ENCODE measurements at regions not wholly inside any gene's neighbourhood (a gene's known extent, or its start where the extent isn't known, plus 50 kb on each side); places are given as distances from the start of the nearest gene placed in this dataset.

DNA sequence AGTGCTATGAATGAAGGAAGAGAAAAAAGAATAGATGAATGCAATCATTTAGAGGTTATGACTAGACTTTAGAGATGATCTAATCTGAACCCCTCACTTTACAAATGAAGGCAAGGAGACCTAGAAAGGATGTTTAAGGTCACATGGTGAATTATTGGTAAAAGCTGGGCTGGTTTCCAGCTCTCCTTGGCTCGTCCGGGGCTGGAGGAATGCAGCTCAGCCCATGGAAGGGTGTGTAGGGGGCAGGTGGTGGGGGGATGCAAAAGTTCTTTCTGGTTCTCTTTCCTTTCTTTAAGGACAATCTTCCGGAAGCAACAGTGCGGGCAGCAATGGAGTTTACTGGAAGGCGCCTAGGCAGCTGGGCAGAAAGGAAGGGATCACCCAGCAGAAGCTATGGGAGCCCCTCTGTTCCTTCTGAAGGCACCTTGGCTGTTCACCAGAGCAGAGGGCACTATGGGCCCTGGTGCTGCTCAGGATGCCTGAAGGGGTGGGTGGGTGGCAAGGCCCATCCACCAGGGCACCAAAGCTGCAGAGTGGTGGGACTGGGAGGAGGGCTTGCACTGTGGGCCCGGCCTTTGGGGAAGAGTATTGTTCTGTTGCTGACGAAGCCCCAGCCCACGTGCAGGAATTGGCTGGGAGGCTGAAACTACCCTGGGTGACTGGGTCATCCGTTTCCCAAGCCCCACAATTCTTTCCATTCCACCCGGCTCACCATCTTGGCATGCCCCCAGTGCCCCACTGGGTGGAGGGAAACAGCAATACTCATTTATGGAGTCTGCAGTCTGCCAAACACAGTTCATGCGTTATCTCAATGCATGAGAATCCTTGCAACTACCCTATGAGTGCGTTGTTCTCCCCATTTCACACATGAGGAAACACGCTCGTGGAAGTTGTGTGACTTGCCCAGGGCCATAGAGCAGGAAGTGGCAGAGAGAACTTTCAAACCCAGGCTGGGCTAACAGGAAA, 78.2 kb downstream of the IRF2BPL start:
- DNase-seq (ENCODE audit: extremely low read depth in 1 of 2, low read depth in 1 of 2): no peak

- no peak for DNase-seq (ENCODE audit: extremely low read depth in 1 of 2, low read depth in 1 of 2)
Measured at GRCh38 chr14:76948976-76949375, 79.5 kb downstream of the IRF2BPL start.

- DNase-seq (ENCODE audit: extremely low read depth in 1 of 2, low read depth in 1 of 2): no peak
Measured at GRCh38 chr14:76948213-76948947, 80.1 kb downstream of the IRF2BPL start.

DNA sequence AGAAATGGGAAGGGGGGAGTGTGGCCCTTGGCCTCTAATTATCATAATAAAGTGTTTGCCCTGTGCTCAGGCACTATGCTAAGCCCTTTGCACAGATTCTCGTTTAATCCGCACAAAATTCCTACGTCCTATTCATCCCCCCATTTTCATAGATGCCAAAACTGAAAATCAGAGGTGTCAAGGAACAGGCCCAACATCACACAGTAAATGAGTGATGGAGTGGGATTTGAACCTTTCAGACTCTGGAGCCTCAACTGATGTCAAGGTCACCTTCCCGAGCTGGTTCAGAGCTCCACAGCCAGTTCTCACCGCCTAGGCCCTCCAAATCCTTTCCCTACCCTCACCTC, 80.7 kb downstream of the IRF2BPL start:
- DNase-seq (ENCODE audit: extremely low read depth in 1 of 2, low read depth in 1 of 2): no peak

GRCh38 chr14:76947078-76947837, 81.2 kb downstream of the IRF2BPL start:
- peak; percentile 59 to 75 for DNase-seq (ENCODE audit: extremely low read depth in 1 of 2, low read depth in 1 of 2)

DNA sequence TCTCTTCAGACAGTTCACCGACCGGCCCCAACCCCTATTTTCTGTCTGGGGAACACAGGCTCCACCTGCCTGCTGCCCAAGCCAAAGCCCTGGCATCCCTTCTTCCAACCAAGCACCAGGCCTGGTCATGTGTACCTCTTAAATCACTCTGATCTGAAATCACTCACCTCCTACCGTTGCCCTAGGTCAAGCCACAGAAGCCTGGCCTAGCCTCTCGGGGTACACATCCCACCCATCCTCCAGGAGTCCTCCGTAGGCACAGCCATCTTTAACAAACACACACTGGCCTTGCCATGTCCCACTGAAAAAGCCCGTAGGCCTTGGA, 81.8 kb downstream of the IRF2BPL start:
- DNase-seq (ENCODE audit: extremely low read depth in 1 of 2, low read depth in 1 of 2): no peak

DNA sequence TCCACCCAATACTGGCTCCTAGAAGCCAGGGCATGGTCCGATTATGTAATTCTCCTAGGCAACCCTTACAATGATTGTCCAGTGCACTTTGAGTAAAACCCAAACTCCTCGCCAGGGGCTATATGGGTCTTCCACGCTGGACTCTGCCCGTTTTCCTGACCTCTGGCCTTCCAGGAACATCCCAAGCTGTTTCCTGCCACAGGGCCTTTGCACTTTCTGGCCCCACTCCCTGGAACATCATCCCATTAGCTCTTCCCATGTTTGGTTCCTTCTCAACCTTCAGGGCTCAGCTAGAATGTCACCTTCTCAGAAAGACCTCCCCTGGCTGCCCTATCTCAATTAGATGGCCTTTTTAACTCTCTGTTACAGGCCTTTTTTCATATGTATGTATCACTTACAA, 85.4 kb downstream of the IRF2BPL start:
- DNase-seq (ENCODE audit: extremely low read depth in 1 of 2, low read depth in 1 of 2): no peak

DNA sequence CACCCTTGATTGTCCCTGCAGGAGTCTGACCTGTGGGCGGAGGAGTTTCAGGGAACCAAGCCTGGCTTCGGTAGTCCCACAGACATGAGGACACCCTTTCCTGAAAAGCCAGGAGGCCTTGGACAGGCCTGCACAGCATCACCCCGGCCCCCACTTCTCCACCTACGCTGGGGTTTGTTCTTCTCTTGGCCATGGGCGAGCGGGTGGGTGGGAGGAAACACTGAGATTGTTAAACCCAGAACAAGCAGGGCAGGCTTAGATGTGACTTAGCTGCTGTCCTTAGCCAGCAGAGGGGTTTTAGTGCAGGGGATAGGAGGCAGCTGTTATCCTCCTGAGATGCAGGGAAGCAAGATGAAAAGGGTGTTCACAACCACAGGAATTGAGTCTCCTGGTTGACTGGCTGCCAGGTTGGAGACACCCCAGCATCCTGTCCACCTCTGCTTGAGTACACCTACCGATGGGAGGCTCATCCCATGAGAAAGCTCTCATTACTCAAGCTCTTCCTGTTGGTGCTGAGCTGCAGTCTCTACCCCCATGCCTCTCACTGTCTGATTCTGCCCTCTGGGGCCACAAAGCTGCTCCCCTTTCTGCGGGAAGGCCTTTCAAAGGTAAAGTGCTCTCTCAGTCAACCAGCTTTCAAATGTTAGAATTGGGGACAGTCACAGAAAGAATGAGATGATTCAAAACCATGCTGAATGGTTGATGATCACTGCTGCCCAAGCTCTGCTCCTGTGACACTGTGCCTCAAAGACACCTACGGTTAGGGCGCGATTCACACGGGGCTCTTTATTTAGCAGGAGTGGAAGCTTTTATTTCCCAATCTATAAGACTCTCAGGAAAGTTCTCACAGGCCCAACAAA, 86.3 kb downstream of the IRF2BPL start:
- no peak for DNase-seq (ENCODE audit: extremely low read depth in 1 of 2, low read depth in 1 of 2)

GRCh38 chr14:76941544-76941943, 87.0 kb downstream of the IRF2BPL start:
- DNase-seq (ENCODE audit: extremely low read depth in 1 of 2, low read depth in 1 of 2): no peak

- DNase-seq (ENCODE audit: extremely low read depth in 1 of 2, low read depth in 1 of 2): no peak
Measured at GRCh38 chr14:76940021-76940760, 88.3 kb downstream of the IRF2BPL start.

GRCh38 chr14:76939015-76939742, 89.3 kb downstream of the IRF2BPL start:
- no peak for DNase-seq (ENCODE audit: extremely low read depth in 1 of 2, low read depth in 1 of 2)

DNA sequence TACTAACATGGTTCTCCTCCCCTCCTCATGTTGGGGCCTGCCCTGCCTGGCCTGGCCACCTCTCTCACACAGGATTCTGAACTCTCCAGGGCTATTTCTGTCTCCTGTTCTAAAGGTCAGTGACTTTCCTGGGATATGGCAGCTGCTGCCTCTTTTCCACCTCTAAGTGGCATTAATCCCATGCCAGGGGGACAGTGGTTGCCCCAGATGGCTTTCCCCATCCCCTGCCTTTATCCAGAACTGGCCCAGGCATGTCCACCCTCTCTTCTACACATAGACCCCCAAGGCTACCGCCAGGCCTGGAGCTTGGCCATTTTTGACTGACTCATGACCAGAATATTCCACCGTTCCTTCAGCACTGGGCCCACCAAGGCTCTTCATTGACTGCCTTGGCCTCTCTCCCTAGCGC, 90.4 kb downstream of the IRF2BPL start:
- no peak for DNase-seq (ENCODE audit: extremely low read depth in 1 of 2, low read depth in 1 of 2)

DNA sequence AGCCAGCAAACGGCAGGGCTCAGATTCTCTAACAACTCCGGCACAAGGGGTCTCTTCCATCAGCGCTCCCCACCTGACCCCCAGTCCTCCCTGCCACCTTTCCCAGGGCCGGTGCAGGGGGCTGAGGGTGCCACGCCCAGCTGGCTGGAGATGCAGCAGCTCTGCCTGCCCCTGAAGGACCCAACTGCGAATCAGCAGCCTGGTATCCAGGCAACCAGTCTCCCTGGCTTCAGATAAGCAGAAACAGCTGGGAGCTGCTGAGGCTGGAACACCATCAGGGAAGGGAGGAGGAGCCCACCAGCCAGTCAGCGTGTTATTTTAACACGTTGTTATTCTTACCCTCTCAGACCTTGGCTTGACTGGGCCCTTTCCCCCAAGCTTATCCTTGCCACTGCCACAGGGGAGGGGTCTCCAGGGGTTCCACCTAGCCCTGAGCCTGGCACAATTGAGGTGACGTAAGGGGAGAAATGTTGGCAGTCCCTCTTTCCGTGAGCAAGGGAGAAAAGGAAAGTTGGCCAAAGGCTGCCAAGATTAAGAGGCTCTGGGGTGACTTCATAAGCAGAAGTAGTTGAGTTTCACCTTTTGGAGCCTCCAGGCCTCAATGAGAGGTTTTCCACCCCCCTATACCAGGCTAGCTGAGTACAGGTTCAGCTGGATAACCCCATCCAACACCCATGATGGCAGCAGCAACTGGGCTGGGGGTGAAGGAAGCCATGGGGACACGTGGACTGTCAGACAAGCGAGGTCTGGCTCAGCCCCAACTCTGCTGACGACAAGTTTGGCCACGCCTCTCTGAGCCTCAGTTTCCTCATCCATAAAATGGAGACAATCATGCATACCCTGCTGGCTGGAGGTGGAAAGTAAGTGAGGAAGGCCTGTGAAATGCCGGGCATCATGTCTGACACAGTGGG, 91.1 kb downstream of the IRF2BPL start:
- DNase-seq (ENCODE audit: extremely low read depth in 1 of 2, low read depth in 1 of 2): no peak

DNA sequence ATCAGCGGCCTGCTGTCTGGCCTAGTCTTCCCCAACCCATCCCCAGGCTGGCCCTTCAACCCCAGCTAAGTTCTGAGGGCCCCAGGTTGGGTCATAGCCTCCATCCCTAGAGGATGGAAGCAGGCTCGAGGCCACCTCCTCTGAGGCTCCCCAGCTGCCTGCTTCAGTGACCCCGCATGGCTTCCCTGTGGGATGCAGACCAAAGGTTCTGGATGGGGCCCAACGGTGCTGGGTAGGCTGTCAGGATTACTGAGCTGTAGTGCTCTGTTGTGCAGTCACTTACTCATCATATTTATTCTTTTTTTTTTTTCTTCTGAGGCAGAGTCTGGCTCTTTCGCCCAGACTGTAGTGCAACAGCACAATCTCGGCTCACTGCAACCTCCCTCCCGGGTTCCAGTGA, 92.0 kb downstream of the IRF2BPL start:
- DNase-seq (ENCODE audit: extremely low read depth in 1 of 2, low read depth in 1 of 2): no peak

GRCh38 chr14:76933515-76933914, 95.0 kb downstream of the IRF2BPL start:
- DNase-seq (ENCODE audit: extremely low read depth in 1 of 2, low read depth in 1 of 2): no peak

GRCh38 chr14:76931631-76932402, 96.7 kb downstream of the IRF2BPL start:
- no peak for DNase-seq (ENCODE audit: extremely low read depth in 1 of 2, low read depth in 1 of 2)

DNA sequence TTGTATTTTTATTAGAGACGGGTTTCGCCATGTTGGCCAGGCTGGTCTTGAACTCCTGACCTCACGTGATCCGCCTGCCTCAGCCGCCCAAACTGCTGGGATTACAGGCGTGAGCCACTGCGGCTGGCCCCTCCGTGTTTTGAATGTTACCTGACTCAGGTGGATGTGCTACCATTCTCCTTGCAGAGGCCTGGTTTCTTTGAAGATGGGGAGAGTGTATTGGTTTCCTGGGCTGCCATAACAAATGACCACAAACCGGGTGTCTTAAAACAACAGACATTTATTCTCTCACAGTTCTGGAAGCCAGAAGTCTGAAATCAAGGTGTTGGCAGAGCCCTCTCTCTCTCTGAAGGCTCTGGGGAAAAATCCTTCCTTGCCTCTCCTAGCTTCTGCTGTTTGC, 98.0 kb downstream of the IRF2BPL start:
- no peak for DNase-seq (ENCODE audit: extremely low read depth in 1 of 2, low read depth in 1 of 2)

Data from stimulated activated CD8-positive, alpha-beta memory T cell treated with anti-CD3 and anti-CD28 coated beads, Interleukin-7, amount 100 ng/mL, for 48 hours (primary cell).